ENCODE measurements at regions not wholly inside any gene's neighbourhood (a gene's known extent, or its start where the extent isn't known, plus 50 kb on each side); places are given as distances from the start of the nearest gene placed in this dataset.

DNA sequence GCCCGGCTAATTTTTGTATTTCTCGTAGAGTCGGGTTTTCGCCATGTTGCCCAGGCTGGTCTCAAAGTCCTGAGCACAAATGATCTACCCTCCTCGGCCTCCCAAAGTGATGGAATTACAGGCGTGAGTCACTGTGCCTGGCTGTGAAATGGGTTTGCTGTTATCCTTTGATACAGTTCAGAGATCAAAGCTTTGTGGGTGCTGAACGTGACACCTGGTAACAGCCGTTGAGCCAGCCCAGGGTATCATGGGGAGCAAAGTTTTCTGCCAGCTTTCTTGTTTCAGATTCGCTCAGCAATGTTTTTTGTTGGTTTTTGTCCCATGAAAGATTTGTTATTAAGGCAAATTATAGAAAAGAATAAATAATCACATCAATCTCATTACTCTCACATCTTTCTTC is 68.9 kb upstream of the LPAR1 start:
- no peaks in the 10 kb centered on the region for H3K4me1 ChIP-seq
- DNase-seq (no peak), ATAC-seq (no peak)
- TF ChIP-seq, protein P1, sequence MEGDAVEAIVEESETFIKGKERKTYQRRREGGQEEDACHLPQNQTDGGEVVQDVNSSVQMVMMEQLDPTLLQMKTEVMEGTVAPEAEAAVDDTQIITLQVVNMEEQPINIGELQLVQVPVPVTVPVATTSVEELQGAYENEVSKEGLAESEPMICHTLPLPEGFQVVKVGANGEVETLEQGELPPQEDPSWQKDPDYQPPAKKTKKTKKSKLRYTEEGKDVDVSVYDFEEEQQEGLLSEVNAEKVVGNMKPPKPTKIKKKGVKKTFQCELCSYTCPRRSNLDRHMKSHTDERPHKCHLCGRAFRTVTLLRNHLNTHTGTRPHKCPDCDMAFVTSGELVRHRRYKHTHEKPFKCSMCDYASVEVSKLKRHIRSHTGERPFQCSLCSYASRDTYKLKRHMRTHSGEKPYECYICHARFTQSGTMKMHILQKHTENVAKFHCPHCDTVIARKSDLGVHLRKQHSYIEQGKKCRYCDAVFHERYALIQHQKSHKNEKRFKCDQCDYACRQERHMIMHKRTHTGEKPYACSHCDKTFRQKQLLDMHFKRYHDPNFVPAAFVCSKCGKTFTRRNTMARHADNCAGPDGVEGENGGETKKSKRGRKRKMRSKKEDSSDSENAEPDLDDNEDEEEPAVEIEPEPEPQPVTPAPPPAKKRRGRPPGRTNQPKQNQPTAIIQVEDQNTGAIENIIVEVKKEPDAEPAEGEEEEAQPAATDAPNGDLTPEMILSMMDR (IDR thresholded peaks at IDR 0.05) = no peak
- no peak overlapping the region for H3K4me3 ChIP-seq
- no peaks in the 10 kb centered on the region for H3K27me3 ChIP-seq (ENCODE audit: insufficient read depth in 3 of 3, low read length in 2 of 3)
- no peaks in the 10 kb centered on the region for H3K9me3 ChIP-seq
- WGBS, 3 donors = 90 to 93% (median 90%) methylated on average over 9 of the region's 9 CpGs
- no peaks in the 10 kb centered on the region for H3K36me3 ChIP-seq (ENCODE audit: insufficient read depth in 1 of 2, low read depth in 1 of 2)
- no peak overlapping the region for H3K27ac ChIP-seq
- intact Hi-C loops (cut with DNase I) = no loop called here

DNA sequence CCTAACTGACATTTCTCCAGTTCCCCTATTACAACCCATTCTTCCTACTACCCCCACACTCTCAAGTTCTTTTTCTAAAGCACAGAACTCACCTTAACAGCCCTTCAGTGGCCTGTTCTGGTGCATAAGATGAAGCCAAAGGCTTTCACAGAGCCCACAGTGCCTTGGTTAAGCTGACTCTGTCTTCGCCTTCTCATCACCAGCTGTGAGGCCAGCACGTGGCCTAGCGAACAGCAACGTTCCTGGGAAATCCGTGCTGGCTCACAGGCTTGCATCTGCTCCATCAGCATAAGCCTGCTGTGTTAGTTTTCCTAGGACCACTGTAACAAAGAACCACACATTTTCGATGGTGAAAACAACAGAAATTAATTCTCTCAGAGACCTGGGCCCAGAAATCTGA is 67.9 kb upstream of the LPAR1 start:
- ATAC-seq = no peak
- Histone ChIP-seq H3K4me3 (no peak overlapping the region), H3K9me3 (no peaks in the 10 kb centered on the region), H3K27ac (no peak overlapping the region), H3K27me3 (ENCODE audit: insufficient read depth in 3 of 3, low read length in 2 of 3) (no peaks in the 10 kb centered on the region), H3K36me3 (ENCODE audit: insufficient read depth in 1 of 2, low read depth in 1 of 2) (no peaks in the 10 kb centered on the region), H3K4me1 (no peaks in the 10 kb centered on the region)
- intact Hi-C loops (cut with DNase I) = no loop called here
- 41 to 67% (median 41%) methylated on average over 6 of the region's 6 CpGs for WGBS, 3 donors
- no peak for DNase-seq
- TF ChIP-seq, protein P1 (IDR thresholded peaks at IDR 0.05) = no peak

DNA sequence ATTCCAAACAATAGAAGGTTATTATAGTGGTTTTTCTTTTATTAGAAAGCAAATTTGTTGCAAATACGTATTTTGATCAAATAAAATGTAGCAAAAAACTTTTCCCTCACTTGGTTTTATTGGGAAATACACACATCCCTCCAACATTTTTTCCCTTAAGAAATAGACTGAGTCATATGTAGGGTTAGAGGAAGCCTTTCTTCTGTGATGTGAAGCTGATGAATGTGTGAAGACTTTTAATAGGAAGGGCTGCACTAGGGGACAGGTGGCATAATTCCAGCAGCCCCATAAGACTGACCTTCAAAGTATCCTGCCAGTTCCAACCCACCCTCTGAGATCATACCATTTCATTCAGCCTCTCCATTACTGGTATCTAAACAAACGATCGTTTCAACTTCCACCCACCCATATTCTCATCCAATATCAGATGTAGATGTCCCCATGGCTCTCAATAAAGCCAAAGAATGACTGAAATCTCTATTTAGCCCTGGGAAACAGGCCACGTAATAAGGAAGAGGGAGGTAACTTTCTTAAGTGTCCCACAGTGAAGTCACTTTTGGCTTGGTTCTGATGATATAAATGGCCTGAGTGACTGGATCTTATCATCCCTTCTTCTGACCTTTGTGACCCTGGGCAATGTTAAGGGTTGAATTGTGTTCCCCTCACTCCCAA is 64.7 kb upstream of the LPAR1 start:
- WGBS, 3 donors = 68 to 75% (median 75%) methylated on average over 4 of the region's 4 CpGs
- no peaks in the 10 kb centered on the region for H3K4me1 ChIP-seq
- TF ChIP-seq, protein P1 (IDR thresholded peaks at IDR 0.05) = no peak
- H3K36me3 ChIP-seq (ENCODE audit: insufficient read depth in 1 of 2, low read depth in 1 of 2) = no peaks in the 10 kb centered on the region
- ATAC-seq (no peak), DNase-seq (no peak)
- no peak overlapping the region for H3K27ac ChIP-seq
- H3K9me3 ChIP-seq = no peaks in the 10 kb centered on the region
- no peaks in the 10 kb centered on the region for H3K27me3 ChIP-seq (ENCODE audit: insufficient read depth in 3 of 3, low read length in 2 of 3)
- H3K4me3 ChIP-seq = no peak overlapping the region
- intact Hi-C loops (cut with DNase I) = no loop called here

DNA sequence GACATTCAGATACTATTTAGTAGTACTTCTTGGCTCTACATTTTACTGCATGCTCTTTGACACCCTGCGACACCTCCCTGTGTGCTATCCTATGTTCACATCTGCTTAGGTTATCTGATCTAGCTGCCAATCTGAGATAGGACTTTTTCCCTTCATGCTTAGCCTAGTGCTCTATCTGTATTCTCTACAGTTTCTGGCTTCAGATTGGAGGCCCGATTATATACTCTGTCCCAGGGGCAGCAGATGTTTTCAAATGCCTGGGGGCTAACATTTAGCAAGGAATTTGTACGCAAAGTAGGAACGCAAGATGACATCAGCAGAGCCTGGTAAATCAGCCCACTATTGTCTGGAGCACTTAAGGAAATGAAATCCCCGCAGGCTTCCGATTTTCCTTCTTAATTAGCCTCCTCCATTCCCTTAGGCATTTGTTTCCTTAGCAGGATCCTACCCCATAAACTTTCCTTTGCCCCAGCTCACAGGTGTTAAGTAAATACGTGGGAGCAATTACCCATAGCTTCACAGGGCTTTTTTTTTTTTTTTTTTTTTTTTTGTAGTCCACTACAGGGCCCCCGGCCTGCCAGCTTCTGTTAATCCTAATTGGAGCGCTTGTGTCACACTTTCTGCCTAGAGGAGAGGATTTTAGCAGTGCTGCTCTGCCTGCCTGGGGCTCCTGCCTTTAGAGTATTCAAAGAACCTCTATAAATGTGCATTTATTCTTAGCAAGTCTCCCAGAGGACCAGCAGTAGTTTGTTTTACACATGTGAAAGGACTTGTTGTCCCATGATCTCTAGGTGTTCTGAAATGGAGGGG is 61.1 kb upstream of the LPAR1 start:
- 35 to 42% (median 37%) methylated on average over 9 of the region's 9 CpGs for WGBS, 3 donors
- Histone ChIP-seq H3K27ac (no peak overlapping the region), H3K9me3 (no peaks in the 10 kb centered on the region), H3K36me3 (ENCODE audit: insufficient read depth in 1 of 2, low read depth in 1 of 2) (no peaks in the 10 kb centered on the region), H3K4me3 (no peak overlapping the region), H3K27me3 (ENCODE audit: insufficient read depth in 3 of 3, low read length in 2 of 3) (no peaks in the 10 kb centered on the region), H3K4me1 (no peaks in the 10 kb centered on the region)
- TF ChIP-seq, protein P1 (IDR thresholded peaks at IDR 0.05) = no peak
- intact Hi-C loops (cut with DNase I) = no loop called here
- DNase-seq = no peak
- no peak for ATAC-seq

Data from psoas muscle (tissue), 7 donors.